ENCODE measurements at regions not wholly inside any gene's neighbourhood (a gene's known extent, or its start where the extent isn't known, plus 50 kb on each side); places are given as distances from the start of the nearest gene placed in this dataset.

DNA sequence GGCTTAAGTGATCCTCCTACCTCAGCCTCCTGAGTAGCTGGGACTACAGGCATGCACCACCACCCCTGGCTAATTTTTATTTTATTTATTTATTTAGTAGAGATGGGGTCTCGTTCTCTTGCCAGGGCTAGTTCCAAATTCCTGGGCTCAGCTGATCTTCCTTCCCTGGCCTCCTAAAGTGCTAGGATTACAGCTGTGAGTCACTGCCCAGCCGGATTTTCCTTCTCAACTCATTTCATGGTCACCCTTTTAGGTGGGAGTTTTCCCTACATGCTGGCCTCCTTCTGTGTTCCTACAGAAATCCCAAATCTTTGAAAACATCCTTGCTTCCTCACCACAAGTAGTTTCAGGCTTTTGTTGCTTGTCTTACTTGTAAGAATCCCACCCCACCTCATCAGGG lies 102.1 kb upstream of the SIAH1 start:
- DNase-seq, result no peak

DNA sequence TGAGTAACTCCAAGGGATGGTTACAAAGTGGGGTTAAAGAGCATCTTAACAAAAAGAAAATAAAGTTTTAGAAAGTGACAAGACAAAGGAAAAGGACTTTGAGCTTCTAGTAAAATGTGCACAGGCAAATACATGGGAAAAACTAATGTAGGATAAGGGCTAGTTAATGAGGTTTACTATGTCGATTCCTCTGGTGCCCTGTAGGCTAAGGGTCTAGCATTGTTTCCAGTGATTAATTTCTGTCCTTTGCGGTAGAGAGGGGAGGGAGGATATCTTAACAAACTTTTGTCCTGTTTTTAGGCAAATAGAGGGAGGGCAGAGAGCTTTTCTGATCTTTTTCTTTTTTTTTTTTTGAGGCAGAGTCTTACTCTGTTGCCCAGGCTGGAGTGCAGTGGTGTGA lies 96.6 kb upstream of the SIAH1 start:
- no peak for DNase-seq

DNA sequence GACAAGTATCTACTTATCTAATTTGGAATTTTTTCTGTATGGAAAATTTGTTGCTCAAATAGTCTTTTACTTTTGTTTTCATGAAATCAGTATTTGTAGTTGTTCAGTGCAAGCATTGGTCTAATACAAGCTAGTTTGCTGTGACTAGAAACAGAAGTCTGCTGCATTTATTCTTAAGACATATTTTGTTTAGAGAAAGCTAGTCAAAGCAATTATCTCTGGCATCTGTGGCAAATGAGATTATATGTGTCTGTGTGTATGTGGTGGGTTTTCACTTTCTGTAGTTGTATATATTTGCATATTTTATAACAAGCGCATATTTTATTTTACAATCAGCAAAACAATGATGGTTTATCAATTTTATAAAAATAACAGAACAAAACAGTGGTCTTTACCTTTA lies 96.0 kb upstream of the SIAH1 start:
- DNase-seq, result no peak

DNA sequence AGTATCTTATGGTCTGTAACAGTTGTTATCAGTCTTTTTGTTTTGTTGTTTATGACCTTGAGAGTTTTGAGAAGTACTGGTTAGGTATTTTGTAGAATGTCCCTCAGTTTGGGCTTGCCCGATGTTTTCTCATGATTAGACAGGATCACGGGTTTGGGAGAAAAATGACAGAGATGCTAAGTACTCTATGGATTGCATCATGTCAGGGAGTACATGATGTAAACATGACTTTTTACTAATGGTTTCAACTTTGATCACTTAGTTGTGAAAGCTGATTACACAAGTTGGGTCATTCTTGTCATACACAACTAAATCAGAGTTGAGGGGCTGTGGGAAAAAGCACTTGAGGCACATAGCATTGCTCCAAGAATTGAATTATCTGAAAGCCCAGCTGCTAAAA lies 94.7 kb upstream of the SIAH1 start:
- DNase-seq, result no peak

DNA sequence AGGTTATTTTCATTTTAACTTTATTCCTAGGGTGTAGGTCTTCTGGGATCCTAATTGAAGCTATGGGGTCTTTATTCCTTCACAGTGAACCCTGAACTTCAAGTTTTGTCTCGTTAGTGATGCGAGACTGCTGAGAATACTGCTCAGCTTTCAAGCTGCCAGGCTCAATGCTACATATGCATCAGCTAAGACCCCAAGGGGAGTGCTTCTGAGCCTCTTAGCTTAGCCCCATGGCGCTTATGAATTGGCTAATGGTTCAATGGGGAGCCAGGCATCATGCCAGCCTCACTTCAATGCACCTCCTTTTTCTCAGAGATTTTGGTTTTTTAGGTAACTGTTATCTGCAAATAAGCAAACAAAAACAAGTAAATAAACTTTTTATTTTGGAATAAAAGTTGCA lies 94.1 kb upstream of the SIAH1 start:
- no peak for DNase-seq

DNA sequence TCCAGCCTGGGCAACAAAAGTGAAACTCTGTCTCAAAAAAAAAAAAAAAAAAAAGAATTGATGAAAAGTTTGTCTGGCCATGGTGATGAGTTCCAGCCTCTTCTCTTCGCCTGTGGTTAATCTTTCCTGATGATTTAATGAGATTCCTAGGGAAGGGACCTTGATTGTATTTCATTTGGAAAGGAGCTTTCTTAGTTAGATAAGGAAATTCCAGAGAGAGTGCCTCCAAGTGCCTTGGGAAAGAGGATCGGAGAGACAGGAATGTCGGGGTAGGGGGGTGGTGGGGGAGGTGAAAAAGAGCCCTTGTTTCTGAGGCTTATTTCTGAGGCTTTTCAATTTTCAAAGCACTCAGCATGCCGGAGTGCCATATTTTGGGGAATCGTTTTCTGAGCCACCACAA lies 93.2 kb upstream of the SIAH1 start:
- DNase-seq, result no peak

DNA sequence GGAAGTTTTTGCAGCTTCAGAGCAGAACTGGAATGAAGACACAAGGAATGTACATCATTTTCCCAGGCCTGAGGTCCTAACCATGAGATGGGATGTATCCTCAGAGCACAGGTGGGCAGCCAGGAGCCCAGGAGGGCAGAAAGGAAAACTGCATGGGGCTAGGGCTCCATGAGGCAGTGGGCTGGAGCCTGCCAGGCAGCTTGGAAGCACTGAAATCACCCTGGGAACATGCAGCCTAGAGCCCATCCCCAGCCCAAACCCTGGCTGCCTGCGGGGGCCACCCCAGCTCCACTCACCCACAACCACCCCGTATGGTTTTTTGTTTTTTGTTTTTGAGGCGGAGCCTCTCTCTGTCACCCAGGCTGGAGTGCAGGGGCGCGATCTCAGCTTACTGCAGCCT lies 86.2 kb upstream of the SIAH1 start:
- no peak for DNase-seq

DNA sequence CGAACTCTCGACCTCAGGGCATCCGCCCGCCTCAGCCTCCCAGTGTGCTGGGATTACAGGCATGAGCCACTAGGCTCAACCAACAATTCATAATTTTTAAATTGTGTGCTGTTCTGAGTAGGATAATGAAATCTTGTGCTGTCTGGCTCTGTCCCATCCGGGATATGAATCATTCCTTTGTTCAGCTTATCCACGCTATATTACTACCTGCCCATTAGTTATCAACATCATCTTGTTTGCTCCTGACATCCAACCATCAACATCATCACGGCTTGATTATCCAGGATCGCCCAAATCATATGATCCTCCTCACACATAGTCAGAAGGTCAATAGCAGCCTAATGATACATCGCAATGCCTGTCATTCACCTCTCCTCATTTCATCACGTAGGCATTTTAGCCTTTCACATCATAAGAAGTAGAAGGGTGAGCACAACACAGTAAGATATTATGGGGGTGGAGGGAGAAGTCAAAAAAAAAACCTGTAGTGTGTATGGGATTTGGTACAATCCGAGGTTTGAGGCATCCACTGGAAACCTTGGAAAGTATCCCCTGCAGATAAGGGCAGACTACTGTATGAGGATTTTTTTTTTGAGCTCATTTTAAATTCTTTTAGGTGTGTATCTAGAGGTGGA lies 77.0 kb upstream of the SIAH1 start:
- DNase-seq, result no peak

DNA sequence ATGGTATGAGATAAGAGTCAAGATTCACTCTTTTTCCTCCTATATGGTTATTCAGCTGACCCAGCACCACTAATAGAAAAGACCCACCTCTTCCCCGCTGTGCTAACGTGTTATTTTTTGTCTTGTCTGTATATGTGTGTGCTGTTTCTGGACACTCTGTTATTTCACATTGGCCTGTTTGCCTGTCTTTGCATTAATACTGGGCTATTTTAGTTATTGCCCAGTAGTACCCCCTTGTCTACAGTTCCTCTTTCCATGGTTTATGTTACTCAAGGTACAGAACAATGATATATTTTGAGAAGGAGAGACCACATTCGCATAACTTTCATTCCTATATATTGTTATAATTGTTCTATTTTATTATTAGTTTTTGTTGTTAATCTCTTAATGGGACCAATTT lies 74.0 kb upstream of the SIAH1 start:
- DNase-seq, result no peak

DNA sequence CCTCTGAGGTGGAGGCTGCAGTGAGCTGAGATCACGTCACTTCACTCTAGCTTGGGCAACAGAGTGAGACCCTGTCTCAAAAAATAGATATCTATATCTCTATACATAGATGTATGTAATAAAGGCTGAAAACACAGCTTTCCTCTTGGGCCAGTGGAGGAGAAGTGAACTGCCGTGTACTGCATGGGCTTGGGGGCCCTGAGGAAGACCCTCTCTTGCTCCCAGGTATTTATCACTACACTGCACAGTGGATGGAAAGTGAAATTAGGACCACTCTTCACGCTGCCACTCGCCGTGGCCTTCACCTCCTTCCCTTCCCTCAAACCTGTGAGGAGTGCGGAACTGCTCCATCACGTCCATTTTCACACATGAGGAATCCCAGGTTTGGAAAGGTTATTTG lies 68.8 kb upstream of the SIAH1 start:
- no peak for DNase-seq

DNA sequence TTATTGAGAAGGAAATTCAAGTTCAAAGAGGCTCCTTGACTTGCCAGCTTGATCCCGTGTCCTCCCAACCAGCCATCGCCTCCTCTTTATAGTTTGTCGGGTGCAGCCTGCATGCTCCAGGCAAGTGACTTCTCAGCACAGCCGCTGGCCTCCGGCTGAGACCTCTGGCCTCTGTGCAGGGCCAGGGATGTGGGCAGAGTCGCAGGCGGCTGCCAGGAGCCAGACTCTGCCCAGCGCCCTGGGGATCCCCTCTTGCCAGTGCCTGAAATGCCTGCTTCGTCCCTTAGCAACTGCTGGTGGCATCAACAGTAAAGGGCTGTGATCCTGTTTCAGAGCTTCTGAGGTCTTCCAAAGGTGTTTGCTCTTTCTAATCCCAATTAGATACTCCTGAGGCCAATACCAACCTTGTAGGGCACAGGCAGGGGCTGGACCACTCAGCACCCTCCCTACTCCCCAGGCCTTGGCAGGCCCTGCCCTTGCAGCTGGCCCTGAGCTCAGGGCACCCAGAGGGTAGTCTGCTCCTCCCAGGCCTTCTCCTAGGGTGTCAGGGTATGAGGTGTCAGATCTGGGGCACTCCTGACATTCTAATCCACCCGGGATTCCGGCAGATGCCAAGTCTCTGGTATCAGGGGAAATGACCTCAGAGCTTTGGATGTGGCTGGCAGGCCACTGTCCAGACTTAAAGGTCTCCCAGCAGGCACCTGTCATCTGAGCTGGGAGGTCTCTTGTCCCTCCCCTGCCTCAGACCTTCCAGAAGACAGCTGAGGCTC lies 68.0 kb upstream of the SIAH1 start:
- DNase-seq, result no peak

DNA sequence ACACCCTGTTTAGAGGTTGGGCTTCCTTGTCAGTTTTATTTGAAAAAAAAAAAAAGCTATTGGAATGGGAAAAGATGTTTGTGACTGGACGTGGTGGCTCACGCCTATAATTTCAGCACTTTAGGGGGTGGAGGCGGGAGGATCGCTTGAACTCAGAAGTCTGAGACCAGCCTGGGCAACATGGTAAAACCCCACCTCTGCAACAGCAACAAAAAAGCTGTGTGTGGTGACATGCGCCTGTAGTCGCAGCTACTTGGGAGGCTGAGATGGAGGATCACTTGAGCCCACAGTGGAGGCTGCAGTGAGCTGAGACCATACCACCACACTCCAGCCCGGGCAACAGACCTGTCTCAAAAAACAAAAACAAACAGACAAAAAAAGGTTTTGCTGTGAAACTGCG lies 66.1 kb upstream of the SIAH1 start:
- DNase-seq, result no peak

DNA sequence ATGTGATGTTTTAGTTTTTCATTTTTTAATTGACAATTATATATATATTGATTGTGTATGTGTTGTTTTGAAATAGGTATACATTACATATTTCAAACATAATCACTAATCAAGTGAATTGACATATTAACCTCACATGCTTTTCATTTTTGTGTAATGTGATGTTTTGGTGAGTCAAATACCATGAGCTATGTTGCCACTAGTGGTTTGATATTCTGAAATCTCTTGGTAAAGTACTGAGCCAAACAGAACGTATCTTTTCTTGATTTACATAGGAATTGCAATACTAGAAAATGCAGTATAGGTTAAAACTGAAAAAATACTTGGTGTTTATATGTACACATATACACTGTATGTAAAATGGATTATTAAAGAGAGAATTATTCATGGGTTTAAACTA lies 65.2 kb upstream of the SIAH1 start:
- no peak for DNase-seq

DNA sequence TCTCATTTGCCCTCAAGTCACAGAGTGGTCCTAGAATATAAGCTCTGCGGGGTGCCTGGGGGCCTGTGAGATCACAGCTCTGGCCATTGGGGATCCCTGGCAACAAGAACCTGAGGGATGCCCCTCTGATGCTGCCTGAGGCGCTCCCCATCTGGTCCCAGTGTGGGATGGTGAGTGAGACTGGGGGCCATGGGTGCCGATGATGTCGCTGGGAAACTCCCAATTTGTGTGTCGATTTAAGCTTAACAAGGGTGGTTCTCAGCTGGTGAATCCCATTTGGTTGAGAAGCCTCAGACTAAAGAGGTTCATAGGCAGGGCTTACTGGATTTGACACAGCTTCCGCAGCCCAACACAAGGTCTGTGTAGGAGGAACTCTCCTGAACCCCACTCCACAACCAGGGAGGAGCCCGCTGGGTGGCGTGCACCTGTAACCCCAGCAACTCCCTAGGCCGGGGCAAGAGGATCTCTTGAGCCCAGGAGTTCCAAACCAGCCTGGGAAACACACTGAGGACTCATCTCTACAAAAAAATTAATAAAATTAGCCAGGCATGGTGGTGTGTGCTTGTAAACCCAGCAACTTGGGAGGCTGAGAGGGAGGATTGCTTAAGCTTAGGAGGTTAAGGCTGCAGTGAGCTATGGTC lies 63.7 kb upstream of the SIAH1 start:
- DNase-seq, result no peak

DNA sequence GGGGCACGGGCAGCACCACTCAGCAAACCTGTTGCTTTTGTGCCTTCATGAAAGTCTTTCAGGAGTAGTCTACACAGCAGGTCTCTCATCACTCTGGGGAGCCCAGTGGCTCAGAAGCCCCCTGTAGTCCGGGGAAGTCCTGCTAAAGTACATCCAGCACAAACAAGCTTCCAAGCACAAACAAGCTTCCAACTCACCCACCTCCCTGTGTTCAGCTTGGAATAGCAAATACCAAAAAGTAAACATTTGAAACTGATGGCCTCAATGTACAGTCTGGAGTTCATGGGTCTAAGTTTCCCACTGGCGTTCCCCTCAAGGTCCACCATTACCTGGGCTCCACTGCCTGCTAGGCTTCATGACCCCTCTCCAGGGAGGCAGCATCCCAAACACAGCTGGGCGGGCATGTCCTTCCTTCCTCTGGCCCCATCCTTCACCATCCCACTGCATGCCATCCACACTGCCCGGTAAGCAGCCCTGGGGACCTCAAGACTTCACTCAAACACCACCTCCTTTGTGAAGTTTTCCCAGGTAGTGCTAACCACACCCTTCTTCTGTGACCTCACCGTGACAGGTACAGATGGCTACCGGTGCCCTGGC lies 62.8 kb upstream of the SIAH1 start:
- DNase-seq, result no peak

DNA sequence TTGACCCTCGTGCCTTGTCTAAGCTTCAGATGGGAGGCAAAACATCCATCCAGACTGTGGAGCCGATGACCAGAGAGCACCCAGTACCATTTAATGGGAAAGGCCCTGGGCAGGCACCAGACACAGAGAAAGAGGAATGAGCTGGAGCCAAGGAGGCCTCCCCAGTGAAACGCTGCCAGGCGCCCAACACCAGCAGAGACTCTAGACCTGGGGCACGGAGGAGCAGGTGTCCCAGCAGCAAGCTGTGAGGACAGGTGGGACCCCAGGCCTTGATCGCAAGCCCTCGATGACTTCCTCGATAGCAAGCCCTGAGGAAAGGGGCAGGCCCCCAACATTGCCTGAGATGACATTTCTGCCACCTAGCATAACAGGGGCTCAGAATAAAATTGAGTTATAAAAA lies 62.2 kb upstream of the SIAH1 start:
- no peak for DNase-seq

DNA sequence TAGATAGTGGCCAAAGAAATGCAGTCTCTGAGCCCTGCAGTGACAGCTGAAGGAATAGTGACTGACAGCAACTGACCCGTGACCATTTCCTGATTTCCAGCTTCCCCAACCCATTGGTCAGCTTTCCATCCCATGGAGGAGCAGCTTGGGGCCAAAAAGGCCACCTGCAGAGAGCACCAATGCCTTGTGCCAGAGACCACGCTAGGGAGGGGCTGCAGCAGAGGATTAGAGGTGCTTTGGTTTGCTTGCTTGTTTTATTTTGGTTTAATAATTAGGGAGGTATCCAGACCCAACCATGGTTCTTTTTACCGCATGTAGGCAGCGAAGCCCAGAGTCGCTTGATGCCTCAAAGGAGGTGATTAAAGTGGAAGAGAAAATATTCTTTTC lies 61.3 kb upstream of the SIAH1 start:
- DNase-seq, result no peak

DNA sequence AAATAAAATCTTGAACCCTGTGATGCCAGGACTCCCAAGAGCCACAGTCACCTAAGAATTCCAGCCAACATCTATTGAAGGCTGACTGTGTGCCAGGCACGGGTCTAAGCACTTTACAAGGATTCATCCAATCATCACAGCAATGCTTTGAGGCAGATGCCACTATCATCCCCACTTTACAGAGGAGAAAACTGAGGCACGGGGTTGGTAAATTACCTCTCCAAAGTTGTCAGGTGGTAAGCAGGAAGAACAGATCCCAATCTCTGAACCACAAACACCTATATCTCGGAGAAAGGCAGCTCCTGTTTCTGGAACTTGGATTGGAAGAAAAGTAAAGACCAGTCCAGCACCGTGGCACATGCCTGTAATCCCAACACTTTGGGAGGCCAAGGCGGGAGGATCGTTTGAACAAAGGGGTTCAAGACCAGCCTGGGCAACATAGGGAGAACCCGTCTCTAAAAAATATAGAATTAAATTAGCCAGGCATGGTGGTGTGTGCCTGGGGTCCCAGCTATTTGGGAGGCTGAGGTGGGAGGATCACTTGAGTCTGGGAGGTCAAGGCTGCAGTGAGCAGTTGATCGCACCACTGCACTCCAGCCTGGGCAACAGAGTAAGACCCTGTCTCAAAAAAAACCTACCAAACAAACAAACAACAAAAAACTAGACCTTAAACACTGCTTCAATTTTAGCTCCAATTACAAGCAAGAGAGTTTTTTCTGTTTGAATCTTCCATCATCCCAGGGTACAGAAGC lies 60.7 kb upstream of the SIAH1 start:
- DNase-seq, result no peak

DNA sequence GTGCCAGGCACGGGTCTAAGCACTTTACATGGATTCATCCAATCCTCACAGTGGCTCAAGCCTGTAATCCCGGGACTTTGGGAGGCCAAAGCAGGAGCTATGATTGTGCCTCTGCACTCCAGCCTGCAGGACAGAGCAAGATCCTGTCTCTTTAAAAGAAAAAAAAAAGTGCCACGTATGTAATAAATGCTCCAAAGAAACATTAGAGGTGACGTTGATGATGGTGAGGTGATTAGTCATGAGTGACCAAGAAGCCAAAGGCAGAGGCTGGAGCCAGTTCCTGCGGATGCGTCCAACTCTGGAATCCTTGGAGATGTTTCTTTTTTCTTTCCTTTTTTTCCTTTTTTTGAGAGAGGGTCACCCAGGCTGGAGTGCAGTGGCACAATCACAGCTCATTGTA lies 59.4 kb upstream of the SIAH1 start:
- no peak for DNase-seq

DNA sequence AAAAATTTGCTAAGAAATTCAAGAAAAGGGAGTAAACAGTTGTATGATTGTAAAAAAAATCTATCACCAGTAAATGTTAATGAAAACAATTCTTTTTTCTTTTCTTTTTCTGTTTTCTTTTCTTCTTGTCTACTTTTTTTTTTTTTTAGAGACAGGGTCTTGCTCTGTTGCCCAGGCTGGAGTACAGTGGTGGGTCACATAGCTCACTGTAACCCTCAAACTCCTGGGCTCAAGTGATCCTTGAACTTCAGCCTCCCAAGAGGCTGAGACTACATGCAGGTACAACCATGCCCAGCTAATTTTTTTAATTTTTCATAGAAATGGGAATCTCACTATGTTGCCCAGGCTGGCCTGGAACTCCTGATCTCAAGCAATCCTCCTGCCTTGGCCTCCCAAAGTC lies 57.2 kb upstream of the SIAH1 start:
- no peak for DNase-seq

DNA sequence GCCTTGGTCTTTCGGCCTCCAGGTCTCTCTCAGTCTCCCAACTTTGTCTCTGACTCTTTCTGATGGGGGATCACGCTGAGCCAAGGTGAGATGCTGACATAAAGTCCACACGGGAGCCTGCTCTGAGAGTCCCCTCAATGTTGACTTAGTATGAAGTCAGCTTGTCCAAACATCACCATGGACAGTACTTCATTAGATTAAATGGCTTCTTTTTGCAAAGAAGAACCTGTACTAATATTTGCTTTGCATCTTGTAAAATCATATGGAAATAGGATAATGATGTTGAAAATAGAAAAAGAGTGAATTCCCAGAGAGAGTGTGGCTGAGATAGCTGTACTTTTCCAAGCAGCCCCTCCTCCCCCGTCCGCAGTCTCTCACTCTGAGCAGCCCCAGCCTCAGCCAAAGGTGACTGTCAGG lies 56.7 kb upstream of the SIAH1 start:
- peak; percentile 76 to 83 for DNase-seq

DNA sequence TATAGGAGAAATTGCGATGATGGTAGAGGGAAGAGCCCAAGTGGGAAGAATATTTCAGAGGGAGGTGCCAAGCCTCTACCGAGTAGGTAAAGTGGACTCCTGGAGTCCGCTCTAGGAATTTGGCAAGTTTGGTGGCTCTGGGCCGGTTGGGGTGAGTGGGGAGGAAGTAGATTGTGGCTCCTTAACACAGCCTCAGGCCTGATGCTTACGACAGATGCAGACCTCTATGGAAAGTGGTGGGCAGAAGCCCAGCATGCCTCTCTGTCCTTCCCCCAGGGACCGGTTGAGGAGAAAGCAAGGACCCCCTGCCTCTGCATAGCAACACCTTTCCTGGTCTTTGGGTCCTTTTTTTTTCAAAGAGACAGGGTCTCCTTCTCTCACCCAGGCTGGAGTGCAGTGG lies 55.9 kb upstream of the SIAH1 start:
- DNase-seq, result no peak

DNA sequence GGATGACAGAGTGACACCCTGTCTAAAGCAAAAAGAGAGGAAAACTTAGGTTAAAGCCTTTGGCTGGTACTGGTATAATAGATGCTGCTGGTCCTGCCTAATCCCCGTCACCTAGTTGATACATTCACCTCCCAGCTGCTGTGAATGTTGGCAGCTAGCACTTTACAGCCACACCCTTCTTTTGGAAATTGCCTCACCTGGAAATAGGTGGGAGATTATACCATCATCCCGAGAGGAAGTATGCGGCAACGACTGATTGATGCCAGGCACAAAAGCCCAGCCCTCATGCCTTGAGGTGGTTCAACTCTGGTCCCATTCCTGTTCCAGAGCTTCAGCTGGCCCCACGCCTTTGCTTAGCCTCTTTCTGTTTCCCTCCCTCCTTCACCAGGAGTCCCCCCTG lies 53.2 kb upstream of the SIAH1 start:
- no peak for DNase-seq

Measured in SHP77 (cell line).